Activated CD4-positive, alpha-beta T cell treated with anti-CD3 and anti-CD28 coated beads for 36 hours (primary cell): ENCODE measurements at regions not wholly inside any gene's neighbourhood (a gene's known extent, or its start where the extent isn't known, plus 50 kb on each side); places are given as distances from the start of the nearest gene placed in this dataset.
"Not testable (repeated sequence)": the region's sequence is repeated elsewhere in the genome, so short reads cannot be mapped to it uniquely, and the experiment has no call there.

Experiments used
- ATAC-seq: fragments of 200-7000 bp; cut with Tn5 transposase; one replicate; pipeline ENCODE4 v1.10.0; 2021; ENCODE audit warnings: mild to moderate bottlenecking, moderate library complexity
- CTCF ChIA-PET: fragments of 350-600 bp; sonication (Branson Sonifier 250); formaldehyde crosslinking; loops from one replicate; lab custom pipeline; 2021; ENCODE audit warnings: antibody characterized with exemption; lab: Charles Lee
- POLR2A ChIA-PET: fragments of 350-600 bp; sonication (Branson Sonifier 250); formaldehyde crosslinking; loops from one replicate; lab custom pipeline; 2021; ENCODE audit warnings: antibody characterized with exemption, inconsistent platforms; lab: Charles Lee
- DNase-seq: peaks from one replicate; pipeline ENCODE4 v3.0.0-alpha.2; 2020
- H3K27ac Mint-ChIP-seq: one replicate; pipeline ENCODE4 v1.8.0; 2021; ENCODE audit warnings: mixed read lengths
- H3K27me3 Mint-ChIP-seq: one replicate; pipeline ENCODE4 v1.8.0; 2021; ENCODE audit warnings: mixed read lengths
- H3K36me3 Mint-ChIP-seq: one replicate; pipeline ENCODE4 v1.8.0; 2021; ENCODE audit warnings: low read depth, mixed read lengths
- H3K4me1 Mint-ChIP-seq: one replicate; pipeline ENCODE4 v1.8.0; 2021; ENCODE audit warnings: mixed read lengths
- H3K4me3 Mint-ChIP-seq: one replicate; pipeline ENCODE4 v1.8.0; 2021; ENCODE audit warnings: mild to moderate bottlenecking, moderate library complexity, mixed read lengths
- H3K9me3 Mint-ChIP-seq: one replicate; pipeline ENCODE4 v1.8.0; 2021; ENCODE audit warnings: low read depth, mixed read lengths
- intact Hi-C, 2 experiments: fragments of 100-400 bp; cut with DNase I in 1 of 2; cut with micrococcal nuclease in 1 of 2; formaldehyde crosslinking; loops; one replicate each; pipeline versions ENCODE4 v1.14.2 to v1.15.1; 2022 to 2024; cut with DNase I, micrococcal nuclease

GRCh38 chr10:77740396-77740795 lies 102.8 kb upstream of the KCNMA1 start:
- H3K27me3 Mint-ChIP-seq, CTCF ChIA-PET, H3K36me3 Mint-ChIP-seq, H3K4me1 Mint-ChIP-seq, H3K27ac Mint-ChIP-seq, ATAC-seq, DNase-seq, H3K4me3 Mint-ChIP-seq, intact Hi-C loops: not testable (repeated sequence)
- H3K9me3 Mint-ChIP-seq = peaks cover 22% of the 10 kb centered on the region
- POLR2A ChIA-PET = interaction anchor here (0.6 kb wide), 1 partner anchor 75 kb away, joined by 7 read pairs; no protein-coding TSS in a partner anchor

- Mint-ChIP-seq H3K9me3 (peaks cover 22% of the 10 kb centered on the region), H3K27me3 (no peaks in the 10 kb centered on the region), H3K36me3 (no peaks in the 10 kb centered on the region), H3K4me3 (no peak overlapping the region), H3K4me1 (no peaks in the 10 kb centered on the region), H3K27ac (no peak overlapping the region)
- ATAC-seq (no peak), DNase-seq (no peak)
- intact Hi-C loops = no loop called here
- ChIA-PET CTCF (interaction anchor here (0.5 to 0.6 kb wide), 2 partner anchors 20 to 1361 kb away, joined by 3 read pairs; no protein-coding TSS in a partner anchor), POLR2A (no interaction called here)
Measured at GRCh38 chr10:77738496-77739158, 101.0 kb upstream of the KCNMA1 start.

- H3K36me3 Mint-ChIP-seq = no peaks in the 10 kb centered on the region
- CTCF ChIA-PET = interaction anchor here (0.7 to 0.8 kb wide), 2 partner anchors 19 to 51 kb away, joined by 3 to 4 read pairs; no protein-coding TSS in a partner anchor
- H3K27ac Mint-ChIP-seq = no peak overlapping the region
- H3K9me3 Mint-ChIP-seq = peaks cover 22% of the 10 kb centered on the region
- DNase-seq = no peak
- POLR2A ChIA-PET = no interaction called here
- no peaks in the 10 kb centered on the region for H3K4me1 Mint-ChIP-seq
- H3K27me3 Mint-ChIP-seq = no peaks in the 10 kb centered on the region
- intact Hi-C loops = no loop called here
- ATAC-seq = no peak
- H3K4me3 Mint-ChIP-seq = no peak overlapping the region
Measured at GRCh38 chr10:77737608-77738007, 100.0 kb upstream of the KCNMA1 start.

- H3K4me1 Mint-ChIP-seq, ATAC-seq, intact Hi-C loops, H3K27ac Mint-ChIP-seq, DNase-seq, POLR2A ChIA-PET, H3K36me3 Mint-ChIP-seq, H3K4me3 Mint-ChIP-seq, H3K27me3 Mint-ChIP-seq: not testable (repeated sequence)
- CTCF ChIA-PET = interaction anchor here (1.6 kb wide), 1 partner anchor 23 kb away, joined by 4 read pairs; no protein-coding TSS in a partner anchor
- peaks cover 14% of the 10 kb centered on the region for H3K9me3 Mint-ChIP-seq
Measured at GRCh38 chr10:77735136-77735535, 97.5 kb upstream of the KCNMA1 start.

DNA sequence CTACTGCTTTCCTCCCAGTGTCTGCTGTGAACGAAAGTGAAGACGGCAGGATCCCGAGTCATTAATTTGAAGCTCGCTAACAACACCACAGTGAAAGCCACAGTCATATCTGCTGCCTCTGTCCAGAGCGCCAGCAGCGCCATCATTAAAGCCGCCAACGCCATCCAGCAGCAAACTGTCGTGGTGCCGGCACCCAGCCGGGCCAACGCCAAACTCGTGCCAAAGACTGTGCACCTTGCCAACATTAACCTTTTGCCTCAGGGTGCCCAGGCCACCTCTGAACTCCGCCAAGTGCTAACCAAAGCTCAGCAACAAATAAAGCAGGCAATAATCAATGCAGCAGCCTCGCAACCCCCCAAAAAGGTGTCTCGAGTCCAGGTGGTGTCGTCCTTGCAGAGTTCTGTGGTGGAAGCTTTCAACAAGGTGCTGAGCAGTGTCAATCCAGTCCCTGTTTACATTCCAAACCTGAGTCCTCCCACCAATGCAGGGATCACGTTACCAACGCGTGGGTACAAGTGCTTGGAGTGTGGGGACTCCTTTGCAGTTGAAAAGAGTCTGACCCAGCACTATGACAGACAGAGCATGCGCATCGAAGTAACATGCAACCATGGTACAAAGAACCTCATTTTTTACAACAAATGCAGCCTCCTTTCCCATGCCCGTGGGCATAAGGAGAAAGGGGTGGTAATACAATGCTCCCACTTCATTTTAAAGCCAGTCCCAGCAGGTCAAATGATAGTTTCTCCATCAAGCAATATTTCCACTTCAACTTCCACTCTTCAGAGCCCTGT lies 94.8 kb upstream of the KCNMA1 start:
- Mint-ChIP-seq H3K4me3 (no peak overlapping the region), H3K27ac (no peak overlapping the region), H3K9me3 (peaks cover 5% of the 10 kb centered on the region), H3K4me1 (no peaks in the 10 kb centered on the region), H3K27me3 (no peaks in the 10 kb centered on the region), H3K36me3 (no peaks in the 10 kb centered on the region)
- ATAC-seq (no peak), DNase-seq (no peak)
- intact Hi-C loops = no loop called here
- ChIA-PET POLR2A (no interaction called here), CTCF (no interaction called here)

DNA sequence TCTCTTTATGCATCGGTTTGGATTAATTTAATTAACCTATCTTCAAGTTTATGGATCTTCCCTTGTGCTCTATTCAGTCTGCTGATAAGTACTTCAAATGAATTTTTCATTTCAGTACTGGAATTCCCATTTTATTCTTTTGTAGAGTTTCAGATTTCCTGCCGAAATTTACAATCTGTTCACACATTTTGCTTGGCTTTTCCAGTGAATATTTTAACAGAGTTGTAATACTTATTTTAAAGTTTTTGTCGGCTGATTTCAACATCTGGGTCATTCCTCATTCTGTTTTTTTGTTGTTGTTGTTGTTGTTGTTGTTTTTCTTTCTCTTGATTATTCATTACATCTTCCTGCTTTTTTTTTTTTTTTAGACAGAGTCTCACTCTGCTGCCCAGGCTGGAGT lies 89.9 kb upstream of the KCNMA1 start:
- intact Hi-C loops = no loop called here
- Mint-ChIP-seq H3K27ac (no peak overlapping the region), H3K36me3 (no peaks in the 10 kb centered on the region), H3K4me3 (no peak overlapping the region), H3K9me3 (no peaks in the 10 kb centered on the region), H3K27me3 (no peaks in the 10 kb centered on the region), H3K4me1 (no peaks in the 10 kb centered on the region)
- ATAC-seq (no peak), DNase-seq (no peak)
- POLR2A ChIA-PET = no interaction called here
- CTCF ChIA-PET = interaction anchor here (0.8 kb wide), 1 partner anchor 10 kb away, joined by 3 read pairs; no protein-coding TSS in a partner anchor

GRCh38 chr10:77726732-77727131 lies 89.1 kb upstream of the KCNMA1 start:
- ChIA-PET POLR2A (no interaction called here), CTCF (interaction anchor here (0.8 kb wide), 1 partner anchor 9 kb away, joined by 3 read pairs; no protein-coding TSS in a partner anchor)
- Mint-ChIP-seq H3K4me3 (no peak overlapping the region), H3K27ac (no peak overlapping the region), H3K9me3 (no peaks in the 10 kb centered on the region), H3K27me3 (no peaks in the 10 kb centered on the region), H3K36me3 (no peaks in the 10 kb centered on the region), H3K4me1 (no peaks in the 10 kb centered on the region)
- intact Hi-C loops = no loop called here
- no peak for ATAC-seq
- DNase-seq = no peak

DNA sequence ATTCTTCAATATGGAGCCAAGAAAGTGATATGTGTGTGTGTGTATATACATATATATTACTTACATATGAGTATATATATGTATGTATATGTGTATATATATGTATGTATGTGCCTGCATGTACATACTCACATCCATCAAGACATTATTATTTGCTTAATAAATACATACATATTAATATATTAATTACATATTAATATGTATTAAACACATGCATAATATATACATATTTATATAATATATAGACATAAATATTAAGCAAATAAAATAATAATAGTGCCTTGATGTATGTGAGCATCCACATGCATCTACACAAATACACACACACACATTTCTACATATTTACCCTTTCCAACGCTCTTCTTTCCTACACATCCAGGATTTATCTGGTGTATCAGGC lies 88.7 kb upstream of the KCNMA1 start:
- CTCF ChIA-PET = no interaction called here
- no peak overlapping the region for H3K27ac Mint-ChIP-seq
- DNase-seq (no peak), ATAC-seq (no peak)
- H3K27me3 Mint-ChIP-seq = no peaks in the 10 kb centered on the region
- POLR2A ChIA-PET = no interaction called here
- H3K36me3 Mint-ChIP-seq = no peaks in the 10 kb centered on the region
- H3K9me3 Mint-ChIP-seq = no peaks in the 10 kb centered on the region
- intact Hi-C loops = no loop called here
- no peak overlapping the region for H3K4me3 Mint-ChIP-seq
- no peaks in the 10 kb centered on the region for H3K4me1 Mint-ChIP-seq

- Mint-ChIP-seq H3K27me3 (no peaks in the 10 kb centered on the region), H3K36me3 (no peaks in the 10 kb centered on the region), H3K4me3 (no peak overlapping the region), H3K27ac (no peak overlapping the region), H3K4me1 (no peaks in the 10 kb centered on the region), H3K9me3 (no peaks in the 10 kb centered on the region)
- ChIA-PET POLR2A (no interaction called here), CTCF (interaction anchor here (0.8 to 3.4 kb wide), 2 partner anchors 12 to 14 kb away, joined by 4 to 15 read pairs; no protein-coding TSS in a partner anchor)
- intact Hi-C loops = no loop called here
- ATAC-seq (no peak), DNase-seq (no peak)
Measured at GRCh38 chr10:77724820-77725219, 87.2 kb upstream of the KCNMA1 start.

DNA sequence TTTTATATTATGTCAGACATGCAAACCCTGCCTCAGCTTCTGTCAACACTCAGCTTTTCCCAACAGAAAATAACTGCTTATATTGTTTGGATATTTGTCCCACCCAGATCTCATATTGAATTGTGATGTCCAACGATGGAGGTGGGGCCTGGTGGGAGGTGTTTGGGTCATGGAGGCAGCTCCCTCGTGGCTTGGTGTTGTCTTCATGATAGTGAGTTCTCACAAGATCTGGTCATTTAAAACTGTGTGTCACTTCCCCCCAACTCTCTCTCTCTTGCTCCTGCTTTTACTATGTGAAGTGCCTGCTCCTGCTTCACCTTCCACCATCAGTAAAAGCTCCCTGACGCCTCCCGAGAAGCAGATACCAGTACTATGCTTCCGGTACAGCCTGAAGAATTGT lies 85.8 kb upstream of the KCNMA1 start:
- POLR2A ChIA-PET = no interaction called here
- no peaks in the 10 kb centered on the region for H3K36me3 Mint-ChIP-seq
- CTCF ChIA-PET = interaction anchor here (0.6 to 3.4 kb wide), 2 partner anchors 12 to 684 kb away, joined by 3 to 15 read pairs; no protein-coding TSS in a partner anchor
- intact Hi-C loops = no loop called here
- H3K27ac Mint-ChIP-seq = no peak overlapping the region
- no peak for ATAC-seq
- H3K9me3 Mint-ChIP-seq = no peaks in the 10 kb centered on the region
- no peaks in the 10 kb centered on the region for H3K27me3 Mint-ChIP-seq
- H3K4me1 Mint-ChIP-seq = peaks cover 2% of the 10 kb centered on the region
- H3K4me3 Mint-ChIP-seq = no peak overlapping the region
- DNase-seq = no peak

- not testable (repeated sequence) for H3K27me3 Mint-ChIP-seq
Measured at GRCh38 chr10:77722956-77723355, 85.3 kb upstream of the KCNMA1 start.

More at GRCh38 chr10:77722956-77723355, 85.3 kb upstream of the KCNMA1 start:
- CTCF ChIA-PET = interaction anchor here (0.6 to 3.4 kb wide), 2 partner anchors 12 to 684 kb away, joined by 3 to 15 read pairs; no protein-coding TSS in a partner anchor
- H3K4me3 Mint-ChIP-seq, intact Hi-C loops, H3K27ac Mint-ChIP-seq, H3K36me3 Mint-ChIP-seq, ATAC-seq, H3K4me1 Mint-ChIP-seq, DNase-seq, H3K9me3 Mint-ChIP-seq, POLR2A ChIA-PET: not testable (repeated sequence)
